Endodermal cell (in vitro differentiated cells): ENCODE measurements at regions not wholly inside any gene's neighbourhood (a gene's known extent, or its start where the extent isn't known, plus 50 kb on each side); places are given as distances from the start of the nearest gene placed in this dataset.
A peak's percentile ranks its signal among the peaks of the same experiment; 100 is the strongest.

Source experiments
- DNase-seq: peaks from one replicate; pipeline ENCODE4 v3.0.0-alpha.2; 2017
- H3K27ac ChIP-seq: 2 replicates; pipeline ENCODE4 v1.5.1; 2013; ENCODE audit warnings: mild to moderate bottlenecking, low read depth, low read length, moderate library complexity
- H3K27me3 ChIP-seq: 2 replicates; pipeline ENCODE4 v1.6.1; 2013; ENCODE audit warnings: mild to moderate bottlenecking, low read length, moderate library complexity; ENCODE audit not compliant: insufficient read depth, control insufficient read depth, poor library complexity, severe bottlenecking
- H3K36me3 ChIP-seq: 2 replicates; pipeline ENCODE4 v1.7.0; 2013; ENCODE audit warnings: mild to moderate bottlenecking, low read length, moderate library complexity; ENCODE audit not compliant: control insufficient read depth, insufficient read depth
- H3K4me1 ChIP-seq: one replicate; pipeline ENCODE4 v1.7.0; 2013; ENCODE audit warnings: low read length; ENCODE audit not compliant: control insufficient read depth, insufficient read depth
- H3K4me3 ChIP-seq: 2 replicates; pipeline ENCODE4 v1.5.1; 2013; ENCODE audit warnings: mild to moderate bottlenecking, low read length, moderate library complexity
- H3K9ac ChIP-seq: 2 replicates; pipeline ENCODE4 v1.6.1; 2013; ENCODE audit warnings: mild to moderate bottlenecking, low read length, moderate library complexity; ENCODE audit not compliant: poor library complexity, severe bottlenecking; ENCODE audit errors: extremely low read depth
- H3K9me3 ChIP-seq: 2 replicates; pipeline ENCODE4 v1.6.1; 2013; ENCODE audit warnings: mild to moderate bottlenecking, low read length, moderate library complexity; ENCODE audit not compliant: control insufficient read depth
- H3K27ac Mint-ChIP-seq: 2 replicates; pipeline ENCODE4 v1.8.0; 2020; ENCODE audit warnings: mixed read lengths
- H3K27me3 Mint-ChIP-seq: 2 replicates; pipeline ENCODE4 v1.8.0; 2021; ENCODE audit warnings: mild to moderate bottlenecking, mixed read lengths; ENCODE audit not compliant: insufficient read depth
- H3K36me3 Mint-ChIP-seq: 2 replicates; pipeline ENCODE4 v1.8.0; 2020; ENCODE audit warnings: low read depth, mixed read lengths
- H3K4me1 Mint-ChIP-seq: 2 replicates; pipeline ENCODE4 v1.8.0; 2020; ENCODE audit warnings: mixed read lengths
- H3K4me3 Mint-ChIP-seq: 2 replicates; pipeline ENCODE4 v1.8.0; 2020; ENCODE audit warnings: mild to moderate bottlenecking, moderate library complexity, mixed read lengths
- H3K9me3 Mint-ChIP-seq: 2 replicates; pipeline ENCODE4 v1.8.0; 2020; ENCODE audit warnings: mild to moderate bottlenecking, mixed read lengths
- CTCF ChIP-seq: fragments of 200-600 bp; sonication (generic); conservative IDR thresholded peaks from 2 replicates; pipeline ENCODE4 v1.5.0; 2021; ENCODE audit warnings: antibody characterized with exemption, mild to moderate bottlenecking
- WGBS, 2 experiments: methylation state at CpG; one replicate each; pipeline versions ENCODE4 v1.1.5 to v1.1.7; 2013; ENCODE audit warnings: missing lambda C conversion rate in 2 of 2, mixed read lengths in 1 of 2; ENCODE audit not compliant: insufficient coverage in 1 of 2, insufficient read length in 1 of 2; 5-methylcytosine and 5-hydroxymethylcytosine counted together

- no peaks in the 10 kb centered on the region for H3K27me3 Mint-ChIP-seq
- Histone ChIP-seq H3K4me1 (no peaks in the 10 kb centered on the region), H3K27ac (no peak overlapping the region), H3K36me3 (no peaks in the 10 kb centered on the region), H3K9me3 (no peaks in the 10 kb centered on the region), H3K27me3 (no peaks in the 10 kb centered on the region), H3K9ac (no peak overlapping the region), H3K4me3 (no peak overlapping the region)
- no peak for DNase-seq
- no peaks in the 10 kb centered on the region for H3K4me1 Mint-ChIP-seq
- no peak overlapping the region for H3K4me3 Mint-ChIP-seq
- no peak overlapping the region for H3K27ac Mint-ChIP-seq
- no peak for TF ChIP-seq CTCF
- H3K36me3 Mint-ChIP-seq, result no peaks in the 10 kb centered on the region
- peaks cover 21% of the 10 kb centered on the region for H3K9me3 Mint-ChIP-seq
- WGBS, 2 experiments, result no CpG with 5 or more reads among the region's 1 CpG
These were observed 2143.9 kb downstream of the MRPL39 start for GRCh38 chr21:23463365-23463764.

DNA sequence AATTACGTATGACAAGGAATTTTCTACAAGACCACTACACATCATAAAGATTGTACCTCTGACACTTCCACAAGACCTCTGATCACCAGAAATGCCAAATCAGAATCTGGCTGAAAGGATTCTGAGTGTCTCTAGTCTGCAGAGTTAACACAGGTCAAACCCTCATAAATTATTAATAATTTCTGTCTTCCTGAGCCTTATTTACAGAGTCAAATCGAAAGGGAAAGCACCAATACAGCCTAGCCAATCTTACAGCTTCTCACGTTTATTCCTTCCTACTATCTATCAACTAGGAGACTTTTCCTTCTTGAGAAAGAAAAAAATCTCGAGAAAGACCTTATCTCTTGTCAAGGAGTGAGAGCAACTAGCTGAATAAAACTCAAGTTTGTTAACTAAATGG, 2151.6 kb downstream of the MRPL39 start:
- WGBS, 2 experiments, result 83% methylated on average over 1 to 4 of the region's 4 CpGs
- H3K27ac ChIP-seq, result no peak overlapping the region
- no peak overlapping the region for H3K27ac Mint-ChIP-seq
- H3K9me3 ChIP-seq, result no peaks in the 10 kb centered on the region
- no peak overlapping the region for H3K4me3 ChIP-seq
- H3K36me3 ChIP-seq, result no peaks in the 10 kb centered on the region
- no peaks in the 10 kb centered on the region for H3K4me1 Mint-ChIP-seq
- no peak for TF ChIP-seq CTCF
- H3K4me1 ChIP-seq, result no peaks in the 10 kb centered on the region
- no peak for DNase-seq
- H3K27me3 Mint-ChIP-seq, result no peaks in the 10 kb centered on the region
- no peak overlapping the region for H3K4me3 Mint-ChIP-seq
- H3K9me3 Mint-ChIP-seq, result peaks cover 20% of the 10 kb centered on the region
- H3K36me3 Mint-ChIP-seq, result no peaks in the 10 kb centered on the region
- H3K27me3 ChIP-seq, result no peaks in the 10 kb centered on the region
- H3K9ac ChIP-seq, result no peak overlapping the region

GRCh38 chr21:23452384-23453083, 2154.7 kb downstream of the MRPL39 start:
- WGBS, 2 experiments, result 30 to 47% methylated on average over 5 to 17 of the region's 19 CpGs
- Mint-ChIP-seq H3K4me1 (no peaks in the 10 kb centered on the region), H3K27ac (no peak overlapping the region)

More at GRCh38 chr21:23452384-23453083, 2154.7 kb downstream of the MRPL39 start:
- H3K27me3 ChIP-seq, result no peaks in the 10 kb centered on the region
- H3K9me3 ChIP-seq, result peaks cover 9% of the 10 kb centered on the region
- peak overlapping the region; percentile 33 for H3K4me3 Mint-ChIP-seq
- no peaks in the 10 kb centered on the region for H3K36me3 Mint-ChIP-seq
- H3K9me3 Mint-ChIP-seq, result peaks cover 20% of the 10 kb centered on the region
- H3K27me3 Mint-ChIP-seq, result no peaks in the 10 kb centered on the region
- H3K9ac ChIP-seq, result no peak overlapping the region
- H3K4me1 ChIP-seq, result no peaks in the 10 kb centered on the region
- H3K27ac ChIP-seq, result no peak overlapping the region
- peak; percentile 84 for TF ChIP-seq CTCF
- H3K36me3 ChIP-seq, result no peaks in the 10 kb centered on the region
- no peak overlapping the region for H3K4me3 ChIP-seq
- peak; percentile 90 for DNase-seq
